Esophagus mucosa (tissue), 1 donor: ENCODE measurements at regions not wholly inside any gene's neighbourhood (a gene's known extent, or its start where the extent isn't known, plus 50 kb on each side); places are given as distances from the start of the nearest gene placed in this dataset.
"Not testable (repeated sequence)": the region's sequence is repeated elsewhere in the genome, so short reads cannot be mapped to it uniquely, and the experiment has no call there.

Experiments used
- ATAC-seq: fragments of 200-7000 bp; cut with Tn5 transposase; one replicate; pipeline ENCODE4 v1.9.1; 2020
- donor health status: DM: yes; HTN: yes; CAD: no.

GRCh38 chr20:60097285-60097684 is 139.1 kb downstream of the CDH26 start:
- ATAC-seq = no peak

- no peak for ATAC-seq
Observed at GRCh38 chr20:60100780-60101179, 142.6 kb downstream of the CDH26 start.

- ATAC-seq = no peak
Observed at GRCh38 chr20:60101201-60101890, 143.1 kb downstream of the CDH26 start.

GRCh38 chr20:60101891-60102281 is 143.7 kb downstream of the CDH26 start:
- no peak for ATAC-seq

- no peak for ATAC-seq
Observed at GRCh38 chr20:60102665-60103210, 144.5 kb downstream of the CDH26 start.

- ATAC-seq = no peak
Observed at GRCh38 chr20:60104993-60105803, 147.0 kb downstream of the CDH26 start.

- not testable (repeated sequence) for ATAC-seq
Observed at GRCh38 chr20:60106186-60106585, 148.0 kb downstream of the CDH26 start.

GRCh38 chr20:60107621-60108390 is 149.6 kb downstream of the CDH26 start:
- ATAC-seq = no peak

- no peak for ATAC-seq
Observed at GRCh38 chr20:60108397-60108796, 150.2 kb downstream of the CDH26 start.

- no peak for ATAC-seq
Observed at GRCh38 chr20:60113024-60113724, 155.0 kb downstream of the CDH26 start.

- no peak for ATAC-seq
Observed at GRCh38 chr20:60113771-60114170, 155.5 kb downstream of the CDH26 start.

GRCh38 chr20:60115451-60115850 is 157.2 kb downstream of the CDH26 start:
- ATAC-seq = no peak

GRCh38 chr20:60116128-60116909 is 158.1 kb downstream of the CDH26 start:
- no peak for ATAC-seq

- ATAC-seq = no peak
Observed at GRCh38 chr20:60117065-60117464, 158.8 kb downstream of the CDH26 start.

- ATAC-seq = no peak
Observed at GRCh38 chr20:60121903-60122302, 163.7 kb downstream of the CDH26 start.

GRCh38 chr20:60122671-60123070 is 164.4 kb downstream of the CDH26 start:
- no peak for ATAC-seq

- no peak for ATAC-seq
Observed at GRCh38 chr20:60123096-60123495, 164.9 kb downstream of the CDH26 start.

- ATAC-seq = no peak
Observed at GRCh38 chr20:60123652-60124051, 165.4 kb downstream of the CDH26 start.

- no peak for ATAC-seq
Observed at GRCh38 chr20:60124776-60125381, 166.7 kb downstream of the CDH26 start.

- no peak for ATAC-seq
Observed at GRCh38 chr20:60125513-60125912, 167.3 kb downstream of the CDH26 start.

GRCh38 chr20:60126975-60127374 is 168.8 kb downstream of the CDH26 start:
- ATAC-seq = no peak
